ENCODE measurements at regions not wholly inside any gene's neighbourhood (a gene's known extent, or its start where the extent isn't known, plus 50 kb on each side); places are given as distances from the start of the nearest gene placed in this dataset.
A peak's percentile ranks its signal among the peaks of the same experiment; 100 is the strongest.

DNA sequence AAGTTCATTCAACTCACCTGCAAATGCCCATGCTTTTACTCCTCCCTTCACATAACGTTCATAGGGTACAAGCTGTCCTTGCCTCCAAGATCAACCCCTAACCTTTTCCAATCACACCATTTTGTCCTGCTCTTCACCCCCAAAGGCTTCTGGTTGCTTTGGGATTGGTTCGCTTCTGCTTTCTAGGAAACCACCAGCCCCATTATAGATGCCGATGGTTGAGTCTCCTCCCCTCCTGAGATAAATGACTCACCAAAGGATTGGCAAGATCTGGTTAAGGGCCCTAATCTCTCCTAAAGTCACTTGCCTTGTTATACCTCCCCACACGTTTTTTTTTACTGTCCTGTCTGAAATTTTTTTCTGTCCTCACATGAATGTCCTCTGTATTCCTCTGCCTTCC lies 311.4 kb downstream of the HACE1 start:
- H3K9me3 Mint-ChIP-seq = no peaks in the 10 kb centered on the region
- no peaks in the 10 kb centered on the region for H3K36me3 Mint-ChIP-seq
- intact Hi-C loops (cut with micrococcal nuclease) = no loop called here
- DNase-seq = no peak
- no peaks in the 10 kb centered on the region for H3K4me1 Mint-ChIP-seq (ENCODE audit: low read depth)
- H3K27ac Mint-ChIP-seq = no peak overlapping the region
- H3K27me3 Mint-ChIP-seq = peaks cover 5% of the 10 kb centered on the region
- POLR2A ChIA-PET = no interaction called here
- CTCF ChIA-PET = interaction anchor here (1.5 kb wide), 1 partner anchor 24 kb away, joined by 3 read pairs; no protein-coding TSS in a partner anchor
- no peak overlapping the region for H3K4me3 Mint-ChIP-seq

DNA sequence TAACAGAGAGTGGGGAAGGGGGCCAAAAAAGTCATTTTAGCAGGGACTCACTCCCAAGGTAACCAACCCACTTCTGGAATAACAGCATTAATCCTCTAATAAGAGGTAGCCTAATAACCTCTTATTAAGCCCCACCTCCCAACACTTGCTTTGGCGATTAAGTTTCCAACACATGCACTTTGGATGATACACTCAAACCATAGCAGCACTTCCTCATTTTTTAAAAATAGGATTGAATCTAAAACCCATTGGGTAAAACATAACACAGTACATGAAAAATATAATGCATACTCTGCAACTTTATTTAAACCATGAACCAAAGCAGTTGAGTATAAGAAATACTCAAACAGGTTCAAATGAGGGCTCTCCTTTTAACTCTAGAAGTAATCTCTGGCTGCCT lies 318.3 kb downstream of the HACE1 start:
- ChIA-PET CTCF (interaction anchor here (0.9 kb wide), 1 partner anchor 14 kb away, joined by 3 read pairs; no protein-coding TSS in a partner anchor), POLR2A (no interaction called here)
- Mint-ChIP-seq H3K4me3 (no peak overlapping the region), H3K27ac (no peak overlapping the region), H3K27me3 (peaks cover 6% of the 10 kb centered on the region), H3K4me1 (ENCODE audit: low read depth) (no peaks in the 10 kb centered on the region), H3K36me3 (no peaks in the 10 kb centered on the region), H3K9me3 (no peaks in the 10 kb centered on the region)
- no peak for DNase-seq
- intact Hi-C loops (cut with micrococcal nuclease) = no loop called here

DNA sequence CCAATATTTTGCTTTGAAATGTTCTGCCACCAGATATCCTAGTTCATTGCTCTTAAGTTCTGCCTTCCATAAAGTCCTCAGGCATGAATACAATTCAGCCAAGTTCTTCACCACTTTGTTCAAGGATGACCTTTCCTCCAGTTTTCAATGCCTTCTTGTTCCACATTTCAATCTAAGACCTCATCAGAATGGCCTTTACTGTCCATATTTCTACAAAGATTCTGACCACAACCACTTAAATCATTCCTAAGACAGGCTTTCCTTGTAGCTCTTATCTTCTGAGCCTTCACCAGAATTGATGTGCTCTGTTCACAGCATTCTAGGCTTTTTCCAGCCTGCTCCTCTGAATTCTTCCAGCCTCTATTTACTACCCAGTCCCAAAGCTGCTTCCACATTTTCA lies 319.0 kb downstream of the HACE1 start:
- Mint-ChIP-seq H3K4me1 (ENCODE audit: low read depth) (no peaks in the 10 kb centered on the region), H3K27me3 (peaks cover 5% of the 10 kb centered on the region), H3K9me3 (no peaks in the 10 kb centered on the region), H3K27ac (no peak overlapping the region), H3K36me3 (no peaks in the 10 kb centered on the region), H3K4me3 (no peak overlapping the region)
- intact Hi-C loops (cut with micrococcal nuclease) = no loop called here
- POLR2A ChIA-PET = no interaction called here
- DNase-seq = no peak
- CTCF ChIA-PET = interaction anchor here (0.9 kb wide), 1 partner anchor 13 kb away, joined by 3 read pairs; no protein-coding TSS in a partner anchor

DNA sequence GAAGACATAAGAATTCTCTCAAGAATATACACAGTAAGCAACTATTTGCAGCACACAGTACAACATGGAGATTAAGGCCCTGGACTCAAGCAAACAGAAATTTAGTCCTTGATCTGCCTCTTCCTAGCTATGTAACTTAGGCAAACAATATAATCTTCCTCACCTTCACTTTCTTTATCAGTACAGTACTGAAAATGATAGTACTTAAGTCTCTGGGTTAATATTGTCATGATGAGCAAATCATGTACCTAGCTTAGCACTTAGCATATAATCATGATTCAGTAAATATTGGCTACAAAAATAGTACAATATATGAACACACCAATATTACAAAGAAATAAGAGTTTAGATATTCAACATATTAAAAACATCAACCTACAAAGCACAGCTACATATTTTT lies 320.5 kb downstream of the HACE1 start:
- Mint-ChIP-seq H3K4me3 (no peak overlapping the region), H3K36me3 (no peaks in the 10 kb centered on the region), H3K27me3 (peaks cover 5% of the 10 kb centered on the region), H3K9me3 (no peaks in the 10 kb centered on the region), H3K27ac (no peak overlapping the region), H3K4me1 (ENCODE audit: low read depth) (no peaks in the 10 kb centered on the region)
- no peak for DNase-seq
- CTCF ChIA-PET = interaction anchor here (1.0 kb wide), 1 partner anchor 13 kb away, joined by 3 read pairs; no protein-coding TSS in a partner anchor
- intact Hi-C loops (cut with micrococcal nuclease) = no loop called here
- POLR2A ChIA-PET = no interaction called here

GRCh38 chr6:104537872-104538271 lies 321.8 kb downstream of the HACE1 start:
- Mint-ChIP-seq H3K4me1 (ENCODE audit: low read depth) (no peaks in the 10 kb centered on the region), H3K4me3 (no peak overlapping the region), H3K27ac (no peak overlapping the region), H3K27me3 (peaks cover 5% of the 10 kb centered on the region), H3K36me3 (no peaks in the 10 kb centered on the region), H3K9me3 (no peaks in the 10 kb centered on the region)
- CTCF ChIA-PET = no interaction called here
- intact Hi-C loops (cut with micrococcal nuclease) = no loop called here
- no peak for DNase-seq
- POLR2A ChIA-PET = no interaction called here

DNA sequence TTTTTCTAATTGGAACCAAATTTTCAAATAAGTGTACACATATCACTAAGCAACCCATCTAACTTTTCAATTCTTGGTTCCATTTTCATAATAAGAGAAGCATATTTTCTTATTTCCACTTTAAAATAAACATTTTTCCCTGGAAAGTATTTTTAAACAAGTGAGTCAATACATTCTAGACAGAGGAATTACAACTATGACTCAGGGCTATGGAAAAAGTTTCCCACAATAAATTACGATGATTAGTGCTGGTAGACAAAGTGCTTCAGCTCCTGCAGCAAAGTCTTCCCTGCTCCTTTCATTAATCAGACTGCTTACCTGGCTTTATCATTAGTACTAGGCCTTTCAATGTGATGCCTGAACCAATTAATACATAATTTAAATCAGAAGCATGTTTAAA lies 322.5 kb downstream of the HACE1 start:
- intact Hi-C loops (cut with micrococcal nuclease) = no loop called here
- Mint-ChIP-seq H3K9me3 (no peaks in the 10 kb centered on the region), H3K4me1 (ENCODE audit: low read depth) (no peaks in the 10 kb centered on the region), H3K36me3 (no peaks in the 10 kb centered on the region), H3K4me3 (no peak overlapping the region), H3K27ac (no peak overlapping the region), H3K27me3 (peaks cover 6% of the 10 kb centered on the region)
- POLR2A ChIA-PET = no interaction called here
- CTCF ChIA-PET = interaction anchor here (2.6 kb wide), 1 partner anchor 11 kb away, joined by 11 read pairs; no protein-coding TSS in a partner anchor
- no peak for DNase-seq

DNA sequence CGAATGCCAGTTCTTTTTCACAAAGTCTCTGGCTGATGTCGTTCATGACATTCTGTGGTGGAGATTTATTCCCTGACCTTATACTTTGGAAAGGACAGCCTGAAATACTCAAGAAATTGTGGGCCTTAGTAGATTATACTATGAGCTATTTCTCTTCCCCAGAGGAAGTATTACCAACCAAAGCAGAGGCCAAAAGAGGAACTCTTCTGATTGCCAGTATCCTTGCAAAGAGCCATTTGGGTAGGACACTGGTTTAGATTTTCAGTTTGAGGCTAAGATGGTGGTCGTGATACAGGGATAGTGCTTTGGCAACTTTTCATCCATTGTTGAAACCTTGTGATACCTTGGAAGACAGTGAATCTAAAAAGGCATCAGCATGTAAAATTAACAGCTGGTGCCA lies 327.3 kb downstream of the HACE1 start:
- Mint-ChIP-seq H3K4me3 (no peak overlapping the region), H3K9me3 (no peaks in the 10 kb centered on the region), H3K27ac (no peak overlapping the region), H3K27me3 (peaks cover 6% of the 10 kb centered on the region), H3K36me3 (no peaks in the 10 kb centered on the region), H3K4me1 (ENCODE audit: low read depth) (no peaks in the 10 kb centered on the region)
- ChIA-PET CTCF (no interaction called here), POLR2A (no interaction called here)
- intact Hi-C loops (cut with micrococcal nuclease) = no loop called here
- no peak for DNase-seq

DNA sequence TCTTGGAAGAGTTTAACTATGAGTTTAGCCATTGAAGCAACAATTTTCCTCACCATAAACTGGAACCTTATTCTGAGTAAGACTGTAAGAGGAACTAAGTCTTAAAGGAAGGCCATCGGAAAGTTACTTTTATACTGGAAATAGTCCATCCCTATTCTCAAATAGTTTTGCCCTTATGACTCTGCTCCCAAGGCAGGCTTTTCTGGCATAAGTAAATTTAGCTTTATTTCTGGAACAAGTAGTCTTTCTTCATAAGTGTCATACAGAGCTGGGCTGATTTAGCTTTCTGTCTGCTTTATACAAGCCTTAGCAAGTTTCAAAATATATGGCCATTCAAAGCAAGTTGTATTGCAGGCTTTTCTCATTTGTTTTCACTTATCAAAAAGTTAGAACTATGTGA lies 328.1 kb downstream of the HACE1 start:
- intact Hi-C loops (cut with micrococcal nuclease) = no loop called here
- Mint-ChIP-seq H3K4me1 (ENCODE audit: low read depth) (no peaks in the 10 kb centered on the region), H3K36me3 (no peaks in the 10 kb centered on the region), H3K9me3 (no peaks in the 10 kb centered on the region), H3K4me3 (no peak overlapping the region), H3K27ac (no peak overlapping the region), H3K27me3 (peaks cover 7% of the 10 kb centered on the region)
- CTCF ChIA-PET = no interaction called here
- POLR2A ChIA-PET = no interaction called here
- DNase-seq = no peak

DNA sequence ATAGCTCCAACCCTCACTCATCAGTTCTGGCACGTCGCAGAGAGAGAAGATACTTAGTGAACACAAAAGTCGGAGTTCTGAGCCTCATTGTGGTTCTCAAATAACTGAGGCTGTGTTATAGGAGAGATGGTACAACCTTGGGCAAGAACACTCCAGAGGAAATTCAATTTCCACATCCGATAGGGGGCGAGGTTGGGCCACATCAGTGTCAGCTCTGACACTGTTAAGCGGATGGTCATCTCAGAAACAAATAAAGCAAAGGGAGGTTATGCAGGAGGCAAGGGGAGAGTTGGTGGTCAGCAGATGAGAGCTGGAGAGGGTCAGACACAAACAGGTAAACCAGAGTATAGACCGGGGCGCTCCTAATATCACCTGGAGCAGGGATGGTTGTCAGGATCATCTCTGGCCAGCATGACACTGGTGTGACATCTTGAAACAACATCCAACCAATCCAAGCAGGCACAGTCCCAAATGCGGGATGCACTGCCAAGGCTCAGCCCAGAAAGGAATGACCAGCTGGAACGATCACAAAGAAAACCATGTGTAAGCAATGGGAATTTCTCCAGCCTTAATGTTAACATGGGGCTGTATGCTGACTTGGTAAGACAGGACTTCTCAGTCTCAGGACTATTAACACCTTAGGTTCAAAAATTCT lies 331.8 kb downstream of the HACE1 start:
- POLR2A ChIA-PET = no interaction called here
- Mint-ChIP-seq H3K27ac (no peak overlapping the region), H3K4me3 (no peak overlapping the region), H3K9me3 (no peaks in the 10 kb centered on the region), H3K27me3 (peaks cover 8% of the 10 kb centered on the region), H3K36me3 (no peaks in the 10 kb centered on the region), H3K4me1 (ENCODE audit: low read depth) (peaks cover 5% of the 10 kb centered on the region)
- intact Hi-C loops (cut with micrococcal nuclease) = loop anchor here (10.0 kb wide), 1 partner anchor 203 kb away; no protein-coding TSS in a partner anchor
- CTCF ChIA-PET = interaction anchor here (0.6 to 1.2 kb wide), 2 partner anchors 13 to 1262 kb away, joined by 3 read pairs; no protein-coding TSS in a partner anchor
- DNase-seq = peak; percentile 11

GRCh38 chr6:104527311-104527710 lies 332.4 kb downstream of the HACE1 start:
- ChIA-PET POLR2A (no interaction called here), CTCF (interaction anchor here (0.6 to 1.2 kb wide), 2 partner anchors 14 to 1261 kb away, joined by 3 read pairs; no protein-coding TSS in a partner anchor)
- DNase-seq = no peak
- Mint-ChIP-seq H3K9me3 (no peaks in the 10 kb centered on the region), H3K27me3 (peaks cover 7% of the 10 kb centered on the region), H3K36me3 (no peaks in the 10 kb centered on the region), H3K27ac (no peak overlapping the region), H3K4me1 (ENCODE audit: low read depth) (peaks cover 5% of the 10 kb centered on the region), H3K4me3 (no peak overlapping the region)
- intact Hi-C loops (cut with micrococcal nuclease) = loop anchor here (10.0 kb wide), 1 partner anchor 203 kb away; no protein-coding TSS in a partner anchor

- Mint-ChIP-seq H3K4me1 (ENCODE audit: low read depth) (peaks cover 5% of the 10 kb centered on the region), H3K27ac (no peak overlapping the region), H3K27me3 (peaks cover 7% of the 10 kb centered on the region), H3K9me3 (no peaks in the 10 kb centered on the region), H3K4me3 (no peak overlapping the region), H3K36me3 (no peaks in the 10 kb centered on the region)
- ChIA-PET CTCF (interaction anchor here (0.5 to 2.2 kb wide), 15 partner anchors 8 to 864 kb away, joined by 3 to 16 read pairs (median 3); no protein-coding TSS in a partner anchor), POLR2A (no interaction called here)
- intact Hi-C loops (cut with micrococcal nuclease) = loop anchor here (10.0 kb wide), 1 partner anchor 202 kb away; no protein-coding TSS in a partner anchor
- no peak for DNase-seq
Measured at GRCh38 chr6:104526376-104526775, 333.3 kb downstream of the HACE1 start.

DNA sequence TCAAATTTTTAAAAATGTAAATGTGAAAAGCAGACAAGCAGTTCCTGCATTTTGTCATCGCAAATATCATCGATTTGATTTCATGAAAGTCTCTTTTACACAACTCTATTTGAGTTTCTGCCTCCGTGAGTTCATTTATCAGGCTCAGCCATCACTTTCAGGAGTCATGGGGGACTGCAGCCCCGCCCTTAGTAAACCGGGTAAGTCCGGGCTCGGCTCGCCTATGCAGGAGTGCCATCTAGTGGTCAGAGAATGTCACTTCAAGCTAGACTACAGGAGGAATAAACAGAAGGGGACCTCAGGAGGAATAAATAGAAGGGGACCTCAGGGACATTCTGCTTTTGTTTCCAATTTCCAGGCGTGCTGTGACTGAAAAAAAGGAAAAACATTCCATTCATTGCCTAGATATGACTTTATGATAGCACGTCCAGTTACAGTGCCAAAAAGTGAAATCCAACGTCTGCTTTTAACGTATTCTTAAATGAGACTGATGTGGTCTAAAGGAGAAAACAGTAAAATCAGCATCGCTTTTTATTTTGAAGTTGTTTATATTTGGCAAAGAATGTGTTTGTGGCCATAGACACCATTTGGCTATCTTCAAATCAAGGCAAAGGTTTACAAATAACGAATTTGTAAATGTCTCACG lies 333.9 kb downstream of the HACE1 start:
- peak overlapping the region; percentile 27 for H3K4me3 Mint-ChIP-seq
- peaks cover 9% of the 10 kb centered on the region for H3K27me3 Mint-ChIP-seq
- CTCF ChIA-PET = interaction anchor here (0.5 to 2.2 kb wide), 19 partner anchors 8 to 863 kb away, joined by 3 to 16 read pairs (median 3); no protein-coding TSS in a partner anchor
- POLR2A ChIA-PET = no interaction called here
- no peaks in the 10 kb centered on the region for H3K36me3 Mint-ChIP-seq
- intact Hi-C loops (cut with micrococcal nuclease) = loop anchor here (10.0 kb wide), 1 partner anchor 201 kb away; no protein-coding TSS in a partner anchor
- no peaks in the 10 kb centered on the region for H3K9me3 Mint-ChIP-seq
- DNase-seq = peak; percentile 75
- peaks cover 5% of the 10 kb centered on the region for H3K4me1 Mint-ChIP-seq (ENCODE audit: low read depth)
- no peak overlapping the region for H3K27ac Mint-ChIP-seq
